ENCODE measurements at regions not wholly inside any gene's neighbourhood (a gene's known extent, or its start where the extent isn't known, plus 50 kb on each side); places are given as distances from the start of the nearest gene placed in this dataset.
A peak's percentile ranks its signal among the peaks of the same experiment; 100 is the strongest.

- peaks cover 0 to 3% (median 0%) of the 10 kb centered on the region in 5 experiments for H3K9me3 ChIP-seq (ENCODE audit: control extremely low read depth in 1 of 5, control insufficient read depth in 4 of 5, insufficient read depth in 2 of 5, low read depth in 1 of 5, low read length in 4 of 5)
- no peaks in the 10 kb centered on the region for H3K4me1 ChIP-seq (ENCODE audit: control extremely low read depth in 1 of 4, control insufficient read depth in 4 of 4, insufficient read depth in 4 of 4, low read length in 3 of 4)
- no peak for DNase-seq
- H3K27ac ChIP-seq (ENCODE audit: insufficient read depth in 1 of 2, low read depth in 1 of 2, low read length in 2 of 2, poor library complexity in 1 of 2, severe bottlenecking in 2 of 2) = no peak overlapping the region
- CTCF ChIA-PET = no interaction called here
- 97% methylated on average over 8 of the region's 11 CpGs for WGBS (ENCODE audit: insufficient coverage)
- no peaks in the 10 kb centered on the region for H3K36me3 ChIP-seq (ENCODE audit: control insufficient read depth in 4 of 4, insufficient read depth in 4 of 4, low read length in 3 of 4)
- POLR2A ChIA-PET = no interaction called here
- H3K27me3 ChIP-seq (replicated peaks in 2 of 5; ENCODE audit: control insufficient read depth in 4 of 5, insufficient read depth in 5 of 5, low read length in 4 of 5) = no peaks in the 10 kb centered on the region
- no peak overlapping the region for H3K4me3 ChIP-seq (ENCODE audit: control insufficient read depth in 1 of 7, extremely low read depth in 1 of 7, insufficient read depth in 4 of 7, low read depth in 2 of 7, low read length in 6 of 7)
Observed at GRCh38 chr6:91387290-91388059, 800.6 kb upstream of the MAP3K7 start.

GRCh38 chr6:91386204-91386603 is 799.3 kb upstream of the MAP3K7 start:
- no CpG with 5 or more reads among the region's 1 CpG for WGBS (ENCODE audit: insufficient coverage)
- no peaks in the 10 kb centered on the region for H3K4me1 ChIP-seq (ENCODE audit: control extremely low read depth in 1 of 4, control insufficient read depth in 4 of 4, insufficient read depth in 4 of 4, low read length in 3 of 4)
- no peak for DNase-seq
- no peak overlapping the region for H3K27ac ChIP-seq (ENCODE audit: insufficient read depth in 1 of 2, low read depth in 1 of 2, low read length in 2 of 2, poor library complexity in 1 of 2, severe bottlenecking in 2 of 2)
- no peaks in the 10 kb centered on the region for H3K36me3 ChIP-seq (ENCODE audit: control insufficient read depth in 4 of 4, insufficient read depth in 4 of 4, low read length in 3 of 4)
- POLR2A ChIA-PET = no interaction called here
- H3K27me3 ChIP-seq (replicated peaks in 2 of 5; ENCODE audit: control insufficient read depth in 4 of 5, insufficient read depth in 5 of 5, low read length in 4 of 5) = no peaks in the 10 kb centered on the region
- no peak overlapping the region for H3K4me3 ChIP-seq (ENCODE audit: control insufficient read depth in 1 of 7, extremely low read depth in 1 of 7, insufficient read depth in 4 of 7, low read depth in 2 of 7, low read length in 6 of 7)
- H3K9me3 ChIP-seq (ENCODE audit: control extremely low read depth in 1 of 5, control insufficient read depth in 4 of 5, insufficient read depth in 2 of 5, low read depth in 1 of 5, low read length in 4 of 5) = peaks cover 0 to 3% (median 0%) of the 10 kb centered on the region in 5 experiments
- CTCF ChIA-PET = no interaction called here

GRCh38 chr6:91383207-91383606 is 796.3 kb upstream of the MAP3K7 start:
- ChIA-PET CTCF (no interaction called here), POLR2A (no interaction called here)
- 95% methylated on average over 2 of the region's 3 CpGs for WGBS (ENCODE audit: insufficient coverage)
- no peaks in the 10 kb centered on the region for H3K4me1 ChIP-seq (ENCODE audit: control extremely low read depth in 1 of 4, control insufficient read depth in 4 of 4, insufficient read depth in 4 of 4, low read length in 3 of 4)
- H3K27ac ChIP-seq (ENCODE audit: insufficient read depth in 1 of 2, low read depth in 1 of 2, low read length in 2 of 2, poor library complexity in 1 of 2, severe bottlenecking in 2 of 2) = no peak overlapping the region
- no peaks in the 10 kb centered on the region for H3K27me3 ChIP-seq (replicated peaks in 2 of 5; ENCODE audit: control insufficient read depth in 4 of 5, insufficient read depth in 5 of 5, low read length in 4 of 5)
- H3K4me3 ChIP-seq (ENCODE audit: control insufficient read depth in 1 of 7, extremely low read depth in 1 of 7, insufficient read depth in 4 of 7, low read depth in 2 of 7, low read length in 6 of 7) = no peak overlapping the region
- no peaks in the 10 kb centered on the region for H3K36me3 ChIP-seq (ENCODE audit: control insufficient read depth in 4 of 4, insufficient read depth in 4 of 4, low read length in 3 of 4)
- peaks cover 0 to 3% (median 0%) of the 10 kb centered on the region in 5 experiments for H3K9me3 ChIP-seq (ENCODE audit: control extremely low read depth in 1 of 5, control insufficient read depth in 4 of 5, insufficient read depth in 2 of 5, low read depth in 1 of 5, low read length in 4 of 5)
- DNase-seq = no peak

- WGBS (ENCODE audit: insufficient coverage) = 93% methylated on average over 4 of the region's 4 CpGs
Observed at GRCh38 chr6:91376686-91377085, 789.8 kb upstream of the MAP3K7 start.

GRCh38 chr6:91366781-91367180 is 779.9 kb upstream of the MAP3K7 start:
- ChIA-PET POLR2A (no interaction called here), CTCF (no interaction called here)
- no peak for DNase-seq
- Histone ChIP-seq H3K27me3 (replicated peaks in 2 of 5; ENCODE audit: control insufficient read depth in 4 of 5, insufficient read depth in 5 of 5, low read length in 4 of 5) (no peaks in the 10 kb centered on the region), H3K9me3 (ENCODE audit: control extremely low read depth in 1 of 5, control insufficient read depth in 4 of 5, insufficient read depth in 2 of 5, low read depth in 1 of 5, low read length in 4 of 5) (no peaks in the 10 kb centered on the region), H3K4me1 (ENCODE audit: control extremely low read depth in 1 of 4, control insufficient read depth in 4 of 4, insufficient read depth in 4 of 4, low read length in 3 of 4) (no peaks in the 10 kb centered on the region), H3K27ac (ENCODE audit: insufficient read depth in 1 of 2, low read depth in 1 of 2, low read length in 2 of 2, poor library complexity in 1 of 2, severe bottlenecking in 2 of 2) (no peak overlapping the region), H3K36me3 (ENCODE audit: control insufficient read depth in 4 of 4, insufficient read depth in 4 of 4, low read length in 3 of 4) (no peaks in the 10 kb centered on the region), H3K4me3 (ENCODE audit: control insufficient read depth in 1 of 7, extremely low read depth in 1 of 7, insufficient read depth in 4 of 7, low read depth in 2 of 7, low read length in 6 of 7) (no peak overlapping the region)
- WGBS (ENCODE audit: insufficient coverage) = 89% methylated on average over 1 of the region's 3 CpGs

More at GRCh38 chr6:91376686-91377085, 789.8 kb upstream of the MAP3K7 start:
- POLR2A ChIA-PET = no interaction called here
- no peak for DNase-seq
- Histone ChIP-seq H3K9me3 (ENCODE audit: control extremely low read depth in 1 of 5, control insufficient read depth in 4 of 5, insufficient read depth in 2 of 5, low read depth in 1 of 5, low read length in 4 of 5) (no peaks in the 10 kb centered on the region), H3K36me3 (ENCODE audit: control insufficient read depth in 4 of 4, insufficient read depth in 4 of 4, low read length in 3 of 4) (no peaks in the 10 kb centered on the region), H3K4me1 (ENCODE audit: control extremely low read depth in 1 of 4, control insufficient read depth in 4 of 4, insufficient read depth in 4 of 4, low read length in 3 of 4) (no peaks in the 10 kb centered on the region), H3K27me3 (replicated peaks in 2 of 5; ENCODE audit: control insufficient read depth in 4 of 5, insufficient read depth in 5 of 5, low read length in 4 of 5) (no peaks in the 10 kb centered on the region), H3K27ac (ENCODE audit: insufficient read depth in 1 of 2, low read depth in 1 of 2, low read length in 2 of 2, poor library complexity in 1 of 2, severe bottlenecking in 2 of 2) (no peak overlapping the region), H3K4me3 (ENCODE audit: control insufficient read depth in 1 of 7, extremely low read depth in 1 of 7, insufficient read depth in 4 of 7, low read depth in 2 of 7, low read length in 6 of 7) (no peak overlapping the region)
- CTCF ChIA-PET = no interaction called here

GRCh38 chr6:91358986-91359385 is 772.1 kb upstream of the MAP3K7 start:
- no peak overlapping the region for H3K27ac ChIP-seq (ENCODE audit: insufficient read depth in 1 of 2, low read depth in 1 of 2, low read length in 2 of 2, poor library complexity in 1 of 2, severe bottlenecking in 2 of 2)
- ChIA-PET POLR2A (interaction anchor here (0.6 kb wide), 1 partner anchor 400 kb away, joined by 3 read pairs; no protein-coding TSS in a partner anchor), CTCF (no interaction called here)

GRCh38 chr6:91352878-91353277 is 766.0 kb upstream of the MAP3K7 start:
- peak in 1 of 3 donors; percentile 6 for DNase-seq
- WGBS (ENCODE audit: insufficient coverage) = 0% methylated on average over 2 of the region's 4 CpGs
- Histone ChIP-seq H3K27ac (ENCODE audit: insufficient read depth in 1 of 2, low read depth in 1 of 2, low read length in 2 of 2, poor library complexity in 1 of 2, severe bottlenecking in 2 of 2) (no peak overlapping the region), H3K4me1 (ENCODE audit: control extremely low read depth in 1 of 4, control insufficient read depth in 4 of 4, insufficient read depth in 4 of 4, low read length in 3 of 4) (no peaks in the 10 kb centered on the region), H3K4me3 (ENCODE audit: control insufficient read depth in 1 of 7, extremely low read depth in 1 of 7, insufficient read depth in 4 of 7, low read depth in 2 of 7, low read length in 6 of 7) (no peak overlapping the region), H3K27me3 (replicated peaks in 2 of 5; ENCODE audit: control insufficient read depth in 4 of 5, insufficient read depth in 5 of 5, low read length in 4 of 5) (no peaks in the 10 kb centered on the region), H3K9me3 (ENCODE audit: control extremely low read depth in 1 of 5, control insufficient read depth in 4 of 5, insufficient read depth in 2 of 5, low read depth in 1 of 5, low read length in 4 of 5) (no peaks in the 10 kb centered on the region), H3K36me3 (ENCODE audit: control insufficient read depth in 4 of 4, insufficient read depth in 4 of 4, low read length in 3 of 4) (no peaks in the 10 kb centered on the region)
- CTCF ChIA-PET = no interaction called here
- POLR2A ChIA-PET = no interaction called here

More at GRCh38 chr6:91358986-91359385, 772.1 kb upstream of the MAP3K7 start:
- H3K27me3 ChIP-seq (replicated peaks in 2 of 5; ENCODE audit: control insufficient read depth in 4 of 5, insufficient read depth in 5 of 5, low read length in 4 of 5) = no peaks in the 10 kb centered on the region
- H3K4me1 ChIP-seq (ENCODE audit: control extremely low read depth in 1 of 4, control insufficient read depth in 4 of 4, insufficient read depth in 4 of 4, low read length in 3 of 4) = no peaks in the 10 kb centered on the region
- DNase-seq = no peak
- H3K9me3 ChIP-seq (ENCODE audit: control extremely low read depth in 1 of 5, control insufficient read depth in 4 of 5, insufficient read depth in 2 of 5, low read depth in 1 of 5, low read length in 4 of 5) = no peaks in the 10 kb centered on the region
- H3K36me3 ChIP-seq (ENCODE audit: control insufficient read depth in 4 of 4, insufficient read depth in 4 of 4, low read length in 3 of 4) = no peaks in the 10 kb centered on the region
- no peak overlapping the region for H3K4me3 ChIP-seq (ENCODE audit: control insufficient read depth in 1 of 7, extremely low read depth in 1 of 7, insufficient read depth in 4 of 7, low read depth in 2 of 7, low read length in 6 of 7)

All from common myeloid progenitor, CD34-positive (primary cell).